ENCODE measurements at regions not wholly inside any gene's neighbourhood (a gene's known extent, or its start where the extent isn't known, plus 50 kb on each side); places are given as distances from the start of the nearest gene placed in this dataset.

GRCh38 chr3:70789878-70790277 lies 477.4 kb upstream of the MDFIC2 start:
- no peak for DNase-seq

- DNase-seq, result no peak
These were observed 468.4 kb upstream of the MDFIC2 start for GRCh38 chr3:70780790-70781189.

GRCh38 chr3:70779296-70779695 lies 466.9 kb upstream of the MDFIC2 start:
- DNase-seq, result no peak

GRCh38 chr3:70776081-70776480 lies 463.6 kb upstream of the MDFIC2 start:
- DNase-seq, result no peak

- no peak for DNase-seq
These were observed 462.8 kb upstream of the MDFIC2 start for GRCh38 chr3:70775257-70775656.

GRCh38 chr3:70774641-70775040 lies 462.2 kb upstream of the MDFIC2 start:
- DNase-seq, result no peak

- DNase-seq, result no peak
These were observed 459.1 kb upstream of the MDFIC2 start for GRCh38 chr3:70771426-70772147.

- no peak for DNase-seq
These were observed 458.2 kb upstream of the MDFIC2 start for GRCh38 chr3:70770650-70771049.

GRCh38 chr3:70766301-70766700 lies 453.9 kb upstream of the MDFIC2 start:
- DNase-seq, result no peak

GRCh38 chr3:70763894-70764293 lies 451.5 kb upstream of the MDFIC2 start:
- DNase-seq, result no peak

GRCh38 chr3:70757658-70758057 lies 445.2 kb upstream of the MDFIC2 start:
- DNase-seq, result no peak

GRCh38 chr3:70755526-70755925 lies 443.1 kb upstream of the MDFIC2 start:
- DNase-seq, result no peak

- no peak for DNase-seq
These were observed 441.9 kb upstream of the MDFIC2 start for GRCh38 chr3:70754314-70754713.

- DNase-seq, result no peak
These were observed 441.1 kb upstream of the MDFIC2 start for GRCh38 chr3:70753572-70753971.

- DNase-seq, result no peak
These were observed 439.6 kb upstream of the MDFIC2 start for GRCh38 chr3:70752051-70752450.

- no peak for DNase-seq
These were observed 436.7 kb upstream of the MDFIC2 start for GRCh38 chr3:70749122-70749521.

- no peak for DNase-seq
These were observed 436.2 kb upstream of the MDFIC2 start for GRCh38 chr3:70748593-70748992.

- no peak for DNase-seq
These were observed 435.4 kb upstream of the MDFIC2 start for GRCh38 chr3:70747847-70748246.

GRCh38 chr3:70744536-70744935 lies 432.1 kb upstream of the MDFIC2 start:
- DNase-seq, result no peak

- DNase-seq, result no peak
These were observed 431.3 kb upstream of the MDFIC2 start for GRCh38 chr3:70743754-70744153.

GRCh38 chr3:70742081-70742480 lies 429.6 kb upstream of the MDFIC2 start:
- no peak for DNase-seq

- no peak for DNase-seq
These were observed 428.4 kb upstream of the MDFIC2 start for GRCh38 chr3:70740872-70741271.

- DNase-seq, result no peak
These were observed 427.6 kb upstream of the MDFIC2 start for GRCh38 chr3:70740071-70740470.

- DNase-seq, result no peak
These were observed 425.8 kb upstream of the MDFIC2 start for GRCh38 chr3:70738291-70738681.
